H1 (cell line): ENCODE measurements at regions not wholly inside any gene's neighbourhood (a gene's known extent, or its start where the extent isn't known, plus 50 kb on each side); places are given as distances from the start of the nearest gene placed in this dataset.

Experiments
- CEBPB ChIP-seq: IDR thresholded peaks from 2 replicates; pipeline ENCODE4 v1.6.1; 2012; ENCODE audit warnings: low read depth, low read length
- CTCF ChIP-seq, 3 experiments: IDR thresholded peaks; 1 replicate in 2 of 3; 2 replicates in 1 of 3; pipeline versions ENCODE4 v1.5.1 to v1.6.1; 2011; ENCODE audit warnings: low read length in 3 of 3, mild to moderate bottlenecking in 3 of 3, inconsistent platforms in 2 of 3, low read depth in 1 of 3, moderate library complexity in 1 of 3; ENCODE audit not compliant: insufficient read depth in 1 of 3; ENCODE audit errors: control extremely low read depth in 1 of 3
- EZH2 ChIP-seq: fragments of 200-600 bp; sonication (generic); IDR thresholded peaks from 2 replicates; pipeline ENCODE4 v1.7.1; 2012; ENCODE audit warnings: low read depth, mild to moderate bottlenecking, moderate library complexity, low read length, inconsistent platforms; ENCODE audit not compliant: severe bottlenecking
- FOSL1 ChIP-seq: IDR thresholded peaks from 2 replicates; pipeline ENCODE4 v1.6.1; 2011; ENCODE audit warnings: mild to moderate bottlenecking, low read depth, low read length, moderate library complexity; ENCODE audit not compliant: insufficient read depth
- KDM4A ChIP-seq: IDR thresholded peaks from one replicate; pipeline ENCODE4 v1.7.1; 2012; ENCODE audit warnings: low read depth, mild to moderate bottlenecking, moderate library complexity, low read length, inconsistent platforms; ENCODE audit not compliant: severe bottlenecking
- POLR2A ChIP-seq, 2 experiments: IDR thresholded peaks; 1 replicate in 1 of 2; 2 replicates in 1 of 2; pipeline ENCODE4 v1.6.1; 2011; ENCODE audit warnings: low read depth in 2 of 2, low read length in 2 of 2, mild to moderate bottlenecking in 2 of 2; ENCODE audit errors: control extremely low read depth in 1 of 2
- POLR2AphosphoS5 ChIP-seq: IDR thresholded peaks from 2 replicates; pipeline ENCODE4 v1.6.1; 2011; ENCODE audit warnings: low read depth, low read length
- RFX5 ChIP-seq: IDR thresholded peaks from 2 replicates; pipeline ENCODE4 v1.6.1; 2011; ENCODE audit warnings: low read depth, low read length, improper control_type of control experiment, borderline replicate concordance
- SAP30 ChIP-seq: fragments of 300-600 bp; sonication (generic); IDR thresholded peaks from 2 replicates; pipeline ENCODE4 v1.7.1; 2012; ENCODE audit warnings: low read length, moderate library complexity, mild to moderate bottlenecking, inconsistent platforms; ENCODE audit not compliant: insufficient read depth, insufficient replicate concordance
- SIX5 ChIP-seq: IDR thresholded peaks from 2 replicates; pipeline ENCODE4 v1.6.1; 2011; ENCODE audit warnings: mild to moderate bottlenecking, low read depth, low read length
- TAF7 ChIP-seq: optimal IDR thresholded peaks from 2 replicates; pipeline ENCODE3; 2011; ENCODE audit warnings: low read depth, mild to moderate bottlenecking, inconsistent platforms, low read length, moderate library complexity, borderline replicate concordance
- YY1 ChIP-seq: IDR thresholded peaks from 2 replicates; pipeline ENCODE4 v1.6.1; 2011; ENCODE audit warnings: low read depth, mild to moderate bottlenecking, low read length

- TF ChIP-seq CTCF (IDR thresholded peaks at IDR 0.05; ENCODE audit: control extremely low read depth in 1 of 3, insufficient read depth in 1 of 3, low read depth in 1 of 3, low read length in 3 of 3) = no peak
- TF ChIP-seq EZH2 = no peak
- TF ChIP-seq SAP30 = no peak
- TF ChIP-seq YY1 = no peak
- TF ChIP-seq POLR2AphosphoS5 = no peak
- TF ChIP-seq TAF7 = no peak
- TF ChIP-seq POLR2A (IDR thresholded peaks at IDR 0.05; ENCODE audit: control extremely low read depth in 1 of 2, low read depth in 2 of 2, low read length in 2 of 2) = no peak
- no peak for TF ChIP-seq FOSL1
- TF ChIP-seq CEBPB = no peak
- TF ChIP-seq RFX5 = no peak
- no peak for TF ChIP-seq KDM4A
- no peak for TF ChIP-seq SIX5
Observed at GRCh38 chr5:162719720-162720119, 652.1 kb downstream of the GABRG2 start.
